ENCODE measurements at regions not wholly inside any gene's neighbourhood (a gene's known extent, or its start where the extent isn't known, plus 50 kb on each side); places are given as distances from the start of the nearest gene placed in this dataset.

DNA sequence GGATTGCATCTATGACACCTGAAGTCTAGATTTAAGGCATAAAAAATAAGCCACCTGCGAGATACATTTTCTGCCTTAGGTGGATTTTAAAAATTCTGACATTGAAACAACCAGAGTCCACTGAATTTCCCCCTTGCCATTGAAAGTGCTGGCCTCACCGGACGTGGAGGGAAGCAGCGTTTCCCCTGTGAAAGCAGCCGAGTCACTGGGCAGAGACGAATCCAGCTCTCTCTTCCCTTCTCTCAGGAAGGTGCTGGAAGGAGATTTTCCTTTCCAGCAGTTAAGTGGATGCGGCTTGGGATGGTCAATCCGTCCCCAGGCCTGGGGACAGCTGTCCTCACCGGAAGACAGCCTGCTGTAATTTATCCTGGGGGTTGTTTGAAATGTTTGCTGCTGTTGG is 270.9 kb upstream of the FOXF1 start:
- no peak overlapping the region for H3K4me3 Mint-ChIP-seq
- H3K27ac Mint-ChIP-seq: no peak overlapping the region
- no peaks in the 10 kb centered on the region for H3K9me3 Mint-ChIP-seq
- H3K27me3 Mint-ChIP-seq: peaks cover 18% of the 10 kb centered on the region
- peaks cover 0 to 2% (median 0%) of the 10 kb centered on the region in 3 donors for H3K4me1 Mint-ChIP-seq
- no peaks in the 10 kb centered on the region for H3K36me3 Mint-ChIP-seq

DNA sequence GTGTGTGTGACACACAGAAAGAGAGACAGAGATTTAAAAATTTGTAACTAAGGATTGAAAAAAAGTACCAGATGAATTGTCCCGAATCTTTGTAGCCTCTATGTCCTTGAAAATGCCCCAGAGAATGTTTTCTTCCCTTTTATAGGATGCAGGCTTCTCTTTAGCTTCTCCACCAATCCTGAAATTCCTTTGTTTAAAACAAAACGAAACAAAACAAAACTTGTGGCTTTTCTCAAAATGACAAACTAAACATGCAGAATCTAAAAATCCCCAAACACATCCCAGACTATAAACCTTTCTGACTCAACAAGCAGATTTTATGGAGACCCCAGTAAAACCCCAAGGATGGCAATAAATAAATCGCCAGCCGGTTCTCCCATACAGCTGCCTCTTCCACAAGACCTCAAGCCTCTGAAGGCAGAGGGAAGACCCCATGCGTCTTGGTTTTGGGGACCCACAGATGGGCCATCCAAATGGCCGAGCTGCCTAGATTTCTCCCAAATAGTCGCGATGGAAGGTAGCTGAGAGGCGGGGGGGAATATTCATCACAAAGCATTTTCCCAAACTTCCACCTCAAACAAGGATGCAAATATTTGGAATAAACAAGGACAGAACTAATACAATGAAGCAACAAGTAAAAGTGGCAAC is 269.5 kb upstream of the FOXF1 start:
- no peaks in the 10 kb centered on the region for H3K9me3 Mint-ChIP-seq
- H3K27me3 Mint-ChIP-seq: peaks cover 21% of the 10 kb centered on the region
- no peak overlapping the region for H3K4me3 Mint-ChIP-seq
- no peak overlapping the region for H3K27ac Mint-ChIP-seq
- H3K36me3 Mint-ChIP-seq: no peaks in the 10 kb centered on the region
- peaks cover 0 to 2% (median 0%) of the 10 kb centered on the region in 3 donors for H3K4me1 Mint-ChIP-seq

DNA sequence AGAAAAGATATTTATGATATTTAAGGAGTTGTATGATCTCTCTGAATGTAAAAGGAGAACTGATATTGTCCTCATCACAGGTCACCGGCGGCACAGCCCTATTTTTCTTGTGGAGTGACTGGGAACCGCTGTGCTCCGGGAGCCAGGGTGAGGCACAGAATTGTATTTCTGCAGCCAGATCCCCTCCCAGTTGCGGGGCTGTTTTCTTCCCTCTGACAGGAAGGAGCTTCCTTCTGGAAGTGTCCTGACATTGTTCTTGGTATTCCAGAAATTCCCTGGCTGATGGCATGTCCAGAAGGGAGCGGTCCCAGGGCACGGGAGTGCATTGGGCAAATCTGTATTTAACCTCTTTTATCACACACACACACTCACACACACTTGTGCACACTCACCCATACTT is 268.6 kb upstream of the FOXF1 start:
- Mint-ChIP-seq H3K4me1 (peaks cover 0 to 2% (median 0%) of the 10 kb centered on the region in 3 donors), H3K27ac (no peak overlapping the region)

DNA sequence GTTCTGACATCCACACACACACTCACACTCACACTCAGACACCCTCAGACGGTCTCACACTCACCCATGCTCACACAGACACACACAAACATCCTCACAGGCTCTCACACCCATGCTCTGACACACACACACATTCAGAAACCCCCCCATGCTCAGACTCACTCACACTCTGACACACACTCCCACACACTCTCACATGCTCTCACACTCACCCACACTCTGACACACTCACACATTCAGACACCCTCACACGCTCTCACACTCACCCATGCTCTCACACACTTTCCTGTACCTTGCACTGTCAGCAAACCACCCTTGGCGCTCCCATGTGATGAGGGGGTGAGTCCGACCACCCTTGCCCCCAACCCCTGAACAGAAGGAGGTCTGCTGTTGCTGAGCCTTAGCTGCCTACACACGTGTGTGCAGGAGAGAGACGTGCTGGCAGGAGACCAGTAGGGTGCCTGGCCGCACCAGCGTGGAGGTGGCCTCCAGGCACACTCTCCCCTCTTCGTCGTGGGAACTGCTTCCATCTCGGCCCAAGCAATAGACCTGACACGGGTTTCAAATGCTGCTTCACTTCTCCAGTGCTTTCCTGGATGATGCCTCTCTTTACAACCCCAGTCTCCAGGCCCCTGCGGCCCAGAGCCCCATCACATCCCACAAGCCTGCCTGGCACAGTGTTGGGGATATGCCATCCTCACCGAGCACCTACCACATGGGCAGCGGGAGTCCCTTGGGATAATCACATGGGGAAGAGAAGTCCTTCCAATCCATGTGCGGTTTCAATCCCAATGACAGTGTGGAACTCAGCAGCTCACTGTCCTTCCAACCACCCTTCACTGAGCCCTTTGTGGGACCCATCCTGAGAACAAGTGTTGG is 267.8 kb upstream of the FOXF1 start:
- peaks cover 21% of the 10 kb centered on the region for H3K27me3 Mint-ChIP-seq
- H3K36me3 Mint-ChIP-seq: no peaks in the 10 kb centered on the region
- H3K27ac Mint-ChIP-seq: no peak overlapping the region
- peaks cover 0 to 2% (median 0%) of the 10 kb centered on the region in 3 donors for H3K4me1 Mint-ChIP-seq
- H3K9me3 Mint-ChIP-seq: no peaks in the 10 kb centered on the region
- no peak overlapping the region for H3K4me3 Mint-ChIP-seq

More for the DNA sequence above, 268.6 kb upstream of the FOXF1 start:
- H3K4me3 Mint-ChIP-seq: no peak overlapping the region
- no peaks in the 10 kb centered on the region for H3K36me3 Mint-ChIP-seq
- H3K9me3 Mint-ChIP-seq: no peaks in the 10 kb centered on the region
- peaks cover 21% of the 10 kb centered on the region for H3K27me3 Mint-ChIP-seq

DNA sequence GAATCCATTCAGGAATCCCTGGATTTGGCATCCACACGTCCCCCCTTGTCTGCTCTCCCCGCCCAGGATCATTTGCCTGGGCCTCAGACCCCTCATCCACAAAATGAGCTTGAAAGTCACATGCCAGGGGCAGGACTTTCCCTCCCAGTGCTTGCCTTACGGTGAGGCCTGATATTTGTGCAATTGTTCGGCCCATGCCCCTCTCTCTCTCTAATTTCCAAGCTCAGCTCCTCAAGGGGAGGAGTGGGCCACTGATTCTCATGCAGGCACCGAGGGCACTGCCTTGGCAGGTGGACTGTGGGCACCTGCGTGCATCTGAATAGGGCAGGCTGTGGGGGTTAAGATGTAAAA is 267.2 kb upstream of the FOXF1 start:
- peak overlapping the region in 1 of 3 donors; percentile 43 for H3K27ac Mint-ChIP-seq
- peaks cover 21% of the 10 kb centered on the region for H3K27me3 Mint-ChIP-seq
- no peaks in the 10 kb centered on the region for H3K9me3 Mint-ChIP-seq

DNA sequence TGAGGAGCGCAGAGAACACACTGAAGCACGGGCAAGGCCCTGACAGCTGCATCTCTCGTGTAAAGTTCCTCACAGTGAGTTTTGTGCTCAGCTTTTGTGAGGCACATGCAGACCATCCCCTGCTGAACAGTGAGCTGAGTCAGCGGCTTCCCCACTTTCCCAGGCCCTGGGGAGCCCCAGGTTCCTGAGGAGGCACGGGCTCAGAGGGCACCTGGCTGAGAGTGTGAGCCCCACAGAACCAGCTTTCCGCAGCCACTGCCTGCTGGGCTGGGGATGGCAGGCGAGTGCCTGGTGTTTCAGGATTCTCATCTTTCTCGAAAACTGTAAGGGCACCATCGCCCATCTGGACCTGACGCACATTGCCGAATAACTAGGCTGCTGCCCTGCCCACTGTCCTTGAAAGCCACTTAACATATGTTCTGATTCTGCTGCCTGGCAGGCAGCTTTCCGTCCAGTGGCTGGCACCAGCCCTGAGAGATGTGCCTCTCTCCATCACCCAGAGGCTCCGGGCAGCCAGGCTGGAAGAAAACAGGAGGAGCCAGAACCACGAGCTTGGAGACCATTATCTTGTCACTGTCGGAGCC is 266.7 kb upstream of the FOXF1 start:
- Mint-ChIP-seq H3K9me3 (peaks cover 0 to 2% (median 2%) of the 10 kb centered on the region in 3 donors), H3K4me3 (no peak overlapping the region), H3K36me3 (no peaks in the 10 kb centered on the region), H3K27me3 (peaks cover 21% of the 10 kb centered on the region), H3K4me1 (peaks cover 0 to 2% (median 0%) of the 10 kb centered on the region in 3 donors), H3K27ac (peak overlapping the region in 1 of 3 donors; percentile 43)

More for the DNA sequence above, 267.2 kb upstream of the FOXF1 start:
- H3K36me3 Mint-ChIP-seq: no peaks in the 10 kb centered on the region
- H3K4me3 Mint-ChIP-seq: no peak overlapping the region
- peaks cover 0 to 2% (median 0%) of the 10 kb centered on the region in 3 donors for H3K4me1 Mint-ChIP-seq

DNA sequence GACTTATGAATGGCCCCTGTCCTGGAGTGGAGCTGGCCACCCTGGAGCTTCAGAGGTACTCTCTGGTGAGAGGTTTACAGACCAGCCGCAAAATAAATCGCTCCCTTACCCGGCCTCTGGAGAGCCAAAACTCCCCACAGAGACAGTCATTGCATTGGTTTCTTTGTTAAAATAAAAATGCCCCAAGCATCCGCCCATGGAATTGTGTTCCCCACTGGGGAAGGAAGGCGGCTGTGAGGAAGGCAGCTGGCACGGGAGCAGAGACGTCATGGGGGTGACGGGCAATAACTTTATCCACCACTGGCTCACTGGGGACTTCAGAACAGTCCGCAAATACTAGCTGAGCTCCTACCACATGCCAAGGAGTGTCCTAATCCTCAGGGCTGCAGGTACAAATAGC is 266.2 kb upstream of the FOXF1 start:
- peaks cover 0 to 3% (median 3%) of the 10 kb centered on the region in 3 donors for H3K9me3 Mint-ChIP-seq
- peaks cover 22% of the 10 kb centered on the region for H3K27me3 Mint-ChIP-seq
- H3K36me3 Mint-ChIP-seq: no peaks in the 10 kb centered on the region
- no peak overlapping the region for H3K4me3 Mint-ChIP-seq
- H3K4me1 Mint-ChIP-seq: peaks cover 0 to 2% (median 0%) of the 10 kb centered on the region in 3 donors
- H3K27ac Mint-ChIP-seq: no peak overlapping the region

DNA sequence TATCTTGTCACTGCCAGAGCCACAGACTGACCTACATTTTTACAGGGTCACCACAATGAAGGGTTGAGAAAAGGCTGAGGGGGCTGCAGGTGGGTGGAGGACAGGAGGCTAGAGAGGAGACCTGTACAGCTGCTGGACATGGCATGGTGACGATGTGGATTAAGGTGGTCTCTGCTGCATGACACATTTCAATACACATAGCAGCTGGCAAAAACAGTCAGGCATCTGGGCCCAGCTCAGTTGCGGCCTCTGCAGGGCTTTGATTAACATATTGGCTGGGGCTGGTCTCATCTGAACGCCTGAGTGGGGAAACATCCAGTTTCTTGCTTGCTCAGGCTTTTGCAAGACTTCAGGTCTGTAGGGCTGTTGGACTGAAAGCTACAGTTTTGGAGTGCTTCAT is 265.4 kb upstream of the FOXF1 start:
- H3K36me3 Mint-ChIP-seq: no peaks in the 10 kb centered on the region
- peaks cover 19% of the 10 kb centered on the region for H3K27me3 Mint-ChIP-seq

DNA sequence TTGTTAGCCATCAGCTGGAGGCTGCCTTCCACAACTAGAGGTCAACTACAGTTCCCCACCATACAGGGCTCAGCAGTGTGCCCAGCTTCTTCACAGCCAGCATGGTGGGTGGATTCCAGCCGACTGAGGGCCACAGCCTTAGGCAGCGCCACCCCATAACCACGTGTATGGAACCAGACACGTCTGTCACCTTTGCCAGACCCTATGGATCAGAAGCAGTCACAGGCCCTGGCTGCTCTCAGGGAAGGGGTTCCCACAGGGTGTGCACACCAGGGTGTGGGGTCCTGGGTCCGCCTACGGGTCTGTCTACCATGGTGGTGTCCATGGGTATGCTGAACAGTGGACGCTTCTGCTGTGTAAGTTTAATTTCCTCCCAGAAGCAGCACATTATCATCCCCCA is 265.0 kb upstream of the FOXF1 start:
- Mint-ChIP-seq H3K4me1 (peaks cover 0 to 2% (median 0%) of the 10 kb centered on the region in 3 donors), H3K4me3 (no peak overlapping the region), H3K36me3 (no peaks in the 10 kb centered on the region), H3K27ac (peak overlapping the region in 1 of 3 donors; percentile 62), H3K9me3 (peaks cover 3 to 7% (median 6%) of the 10 kb centered on the region in 3 donors), H3K27me3 (peaks cover 19% of the 10 kb centered on the region)

More for the DNA sequence above, 265.4 kb upstream of the FOXF1 start:
- Mint-ChIP-seq H3K27ac (no peak overlapping the region), H3K4me3 (no peak overlapping the region), H3K4me1 (peaks cover 0 to 2% (median 0%) of the 10 kb centered on the region in 3 donors), H3K9me3 (peaks cover 3 to 7% (median 4%) of the 10 kb centered on the region in 3 donors)

DNA sequence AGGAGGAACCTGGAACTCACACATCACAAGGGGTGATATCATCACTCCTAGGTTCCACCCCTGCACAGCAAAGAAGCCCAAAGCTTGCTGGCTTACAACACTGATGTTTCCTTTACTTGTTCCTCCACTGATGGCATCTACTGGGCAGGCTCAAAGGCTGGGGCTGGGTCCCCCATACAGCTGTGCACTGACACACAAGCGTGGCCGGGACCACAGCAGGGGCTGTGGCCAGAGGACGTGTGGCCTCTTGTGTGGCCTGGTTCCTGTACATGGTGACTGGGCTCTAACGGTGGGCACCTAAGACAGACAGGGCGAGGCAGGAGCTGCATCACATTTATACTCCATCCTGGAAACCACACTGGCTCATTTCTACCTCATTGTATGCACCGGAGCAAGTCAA is 264.4 kb upstream of the FOXF1 start:
- peaks cover 16% of the 10 kb centered on the region for H3K27me3 Mint-ChIP-seq
- H3K36me3 Mint-ChIP-seq: no peaks in the 10 kb centered on the region
- no peak overlapping the region for H3K4me3 Mint-ChIP-seq
- peaks cover 3 to 7% (median 6%) of the 10 kb centered on the region in 3 donors for H3K9me3 Mint-ChIP-seq
- no peak overlapping the region for H3K27ac Mint-ChIP-seq
- peaks cover 0 to 2% (median 0%) of the 10 kb centered on the region in 3 donors for H3K4me1 Mint-ChIP-seq

DNA sequence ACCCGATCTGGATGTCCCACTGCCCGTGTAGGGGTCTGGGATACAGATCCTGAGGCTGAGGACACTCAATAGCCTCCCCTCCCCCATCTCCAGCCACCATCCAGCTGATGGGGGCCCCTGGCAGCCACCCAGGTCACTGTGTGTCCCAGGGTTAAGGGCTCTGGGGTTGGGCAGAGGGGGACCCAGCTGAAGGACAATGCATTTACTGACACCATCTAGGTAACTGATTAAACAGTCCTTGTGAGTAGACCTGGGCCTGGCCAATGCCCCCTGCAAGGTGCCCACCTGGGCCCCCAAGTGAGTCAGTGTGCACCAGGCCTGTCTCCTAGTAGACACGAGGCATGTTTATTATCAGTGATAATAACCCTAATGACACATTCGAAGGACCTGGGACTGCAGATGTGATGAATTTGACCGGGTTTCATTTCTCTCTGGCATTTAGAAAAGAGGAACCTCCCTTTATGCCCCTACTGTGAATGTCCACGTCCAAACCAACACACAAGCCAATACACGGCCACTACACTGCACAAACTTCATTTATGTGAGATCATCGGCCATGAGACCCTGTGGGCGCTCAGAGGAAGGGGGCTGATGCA is 261.9 kb upstream of the FOXF1 start:
- Mint-ChIP-seq H3K27me3 (peaks cover 5% of the 10 kb centered on the region), H3K27ac (no peak overlapping the region), H3K4me1 (no peaks in the 10 kb centered on the region), H3K4me3 (no peak overlapping the region), H3K9me3 (peaks cover 3 to 7% (median 6%) of the 10 kb centered on the region in 3 donors), H3K36me3 (no peaks in the 10 kb centered on the region)

DNA sequence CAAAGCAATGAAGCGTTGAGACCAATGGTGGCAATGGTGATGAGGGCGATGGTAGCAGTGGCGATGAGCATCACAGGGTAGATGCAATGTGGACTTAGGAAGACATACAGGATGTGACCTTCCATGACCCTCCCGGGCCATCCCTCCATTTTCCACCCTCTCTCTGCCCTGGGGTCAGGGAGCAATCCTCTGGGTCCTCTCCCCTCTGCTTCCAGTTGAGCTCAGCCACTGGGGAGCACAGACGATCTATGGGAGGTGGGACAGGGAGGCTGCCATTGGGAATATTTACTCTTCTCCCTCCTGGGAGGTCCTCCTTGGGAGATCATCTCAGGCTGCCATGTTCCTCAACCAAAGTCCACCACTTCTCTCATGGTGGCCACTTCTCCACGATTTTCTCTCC is 260.7 kb upstream of the FOXF1 start:
- Mint-ChIP-seq H3K4me3 (no peak overlapping the region), H3K36me3 (no peaks in the 10 kb centered on the region), H3K9me3 (peaks cover 3 to 7% (median 6%) of the 10 kb centered on the region in 3 donors), H3K27me3 (peaks cover 5% of the 10 kb centered on the region), H3K27ac (peak overlapping the region in 1 of 3 donors; percentile 10), H3K4me1 (no peaks in the 10 kb centered on the region)

DNA sequence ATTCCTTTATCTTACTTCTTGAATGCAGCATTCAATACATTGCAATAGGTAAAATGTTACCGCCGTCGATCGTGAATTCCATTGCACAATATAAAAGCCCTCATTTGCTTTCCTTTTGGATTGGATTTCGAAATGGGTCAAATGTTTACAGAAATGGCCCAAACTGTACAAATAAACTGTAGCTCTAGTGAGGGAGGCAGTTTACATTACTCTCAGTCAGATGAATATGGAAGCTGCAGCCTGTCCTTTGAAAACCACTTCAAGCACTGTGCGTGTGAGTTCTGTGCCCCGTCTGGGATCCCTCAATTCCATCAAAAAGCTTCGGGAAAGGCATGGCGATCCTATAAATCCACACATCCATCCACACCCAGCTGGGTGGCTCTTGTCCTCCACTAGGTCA is 258.6 kb upstream of the FOXF1 start:
- peaks cover 2% of the 10 kb centered on the region for H3K27me3 Mint-ChIP-seq
- H3K4me3 Mint-ChIP-seq: no peak overlapping the region
- H3K9me3 Mint-ChIP-seq: peaks cover 10 to 15% (median 13%) of the 10 kb centered on the region in 3 donors
- no peaks in the 10 kb centered on the region for H3K4me1 Mint-ChIP-seq
- H3K36me3 Mint-ChIP-seq: no peaks in the 10 kb centered on the region
- H3K27ac Mint-ChIP-seq: no peak overlapping the region

DNA sequence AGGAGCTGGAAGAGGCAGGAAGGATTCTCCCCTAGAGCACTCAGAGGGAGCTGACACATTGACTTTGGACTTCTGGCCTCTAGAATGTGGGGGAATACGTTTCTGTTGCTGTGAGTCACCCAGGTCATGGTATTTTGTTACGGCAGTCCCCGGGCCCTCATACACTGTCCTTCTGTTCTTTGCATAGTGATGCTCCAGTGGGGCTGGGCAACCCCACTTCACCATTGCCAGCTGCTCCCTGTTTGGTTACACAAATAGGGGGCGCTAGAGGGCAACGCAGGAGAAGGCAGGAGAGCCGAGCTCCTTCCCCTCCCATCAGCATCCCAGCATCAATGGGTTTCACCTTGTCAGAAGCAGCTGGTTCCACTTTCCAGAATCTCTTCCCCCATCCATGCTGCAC is 257.7 kb upstream of the FOXF1 start:
- Mint-ChIP-seq H3K4me3 (no peak overlapping the region), H3K4me1 (no peaks in the 10 kb centered on the region), H3K27ac (no peak overlapping the region), H3K9me3 (peaks cover 13 to 15% (median 15%) of the 10 kb centered on the region in 3 donors), H3K27me3 (peaks cover 5% of the 10 kb centered on the region), H3K36me3 (no peaks in the 10 kb centered on the region)

DNA sequence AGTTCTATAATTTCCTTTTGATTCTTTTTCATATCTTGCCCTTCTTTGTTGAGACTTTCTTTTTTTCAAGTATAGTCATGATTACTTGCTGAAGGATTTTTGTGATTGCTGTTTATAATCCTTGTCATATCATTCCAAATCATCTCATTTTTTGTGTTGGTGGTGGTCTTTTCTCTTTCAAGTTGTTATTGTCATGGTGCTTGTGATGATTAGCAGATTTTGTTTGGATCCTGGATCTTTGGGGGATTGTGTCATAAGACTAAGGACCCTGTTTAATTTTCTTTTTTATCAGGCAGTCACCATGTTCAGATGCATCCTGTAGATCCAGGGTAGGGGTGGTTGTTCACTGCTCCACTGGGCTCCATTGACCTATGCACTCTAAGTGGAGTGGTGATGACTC is 254.4 kb upstream of the FOXF1 start:
- no peak overlapping the region for H3K27ac Mint-ChIP-seq
- H3K4me3 Mint-ChIP-seq: no peak overlapping the region
- H3K27me3 Mint-ChIP-seq: peaks cover 6% of the 10 kb centered on the region
- H3K36me3 Mint-ChIP-seq: no peaks in the 10 kb centered on the region
- peaks cover 10 to 12% (median 10%) of the 10 kb centered on the region in 3 donors for H3K9me3 Mint-ChIP-seq
- H3K4me1 Mint-ChIP-seq: no peaks in the 10 kb centered on the region

All from IgD-negative memory B cell (primary cell).